NCI-H526 treated with DMSO at 0.1 percent for 48 hours (cell line): ENCODE measurements at regions not wholly inside any gene's neighbourhood (a gene's known extent, or its start where the extent isn't known, plus 50 kb on each side); places are given as distances from the start of the nearest gene placed in this dataset.
"Not testable (repeated sequence)": the region's sequence is repeated elsewhere in the genome, so short reads cannot be mapped to it uniquely, and the experiment has no call there.

Experiments used
- DNase-seq: peaks from one replicate; lab custom pipeline; 2025; lab: John Stamatoyannopoulos, UW

DNA sequence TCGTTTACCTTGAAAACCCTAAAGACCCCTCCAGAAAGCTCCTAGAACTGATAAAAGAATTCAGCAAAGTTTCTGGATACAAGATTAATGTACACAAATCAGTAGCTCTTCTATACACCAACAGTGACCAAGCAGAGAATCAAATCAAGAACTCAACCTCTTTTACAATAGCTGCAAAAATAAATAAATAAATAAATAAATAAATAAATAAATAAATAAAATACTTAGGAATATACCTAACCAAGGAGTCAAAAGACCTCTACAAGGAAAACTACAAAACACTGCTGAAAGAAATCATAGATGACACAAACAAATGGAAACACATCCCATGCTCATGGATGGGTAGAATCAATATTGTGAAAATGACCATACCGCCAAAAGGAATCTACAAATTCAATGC lies 186.8 kb upstream of the EOLA2 start:
- not testable (repeated sequence) for DNase-seq

GRCh38 chrX:150127216-150127615 lies 188.9 kb upstream of the EOLA2 start:
- no peak for DNase-seq

DNA sequence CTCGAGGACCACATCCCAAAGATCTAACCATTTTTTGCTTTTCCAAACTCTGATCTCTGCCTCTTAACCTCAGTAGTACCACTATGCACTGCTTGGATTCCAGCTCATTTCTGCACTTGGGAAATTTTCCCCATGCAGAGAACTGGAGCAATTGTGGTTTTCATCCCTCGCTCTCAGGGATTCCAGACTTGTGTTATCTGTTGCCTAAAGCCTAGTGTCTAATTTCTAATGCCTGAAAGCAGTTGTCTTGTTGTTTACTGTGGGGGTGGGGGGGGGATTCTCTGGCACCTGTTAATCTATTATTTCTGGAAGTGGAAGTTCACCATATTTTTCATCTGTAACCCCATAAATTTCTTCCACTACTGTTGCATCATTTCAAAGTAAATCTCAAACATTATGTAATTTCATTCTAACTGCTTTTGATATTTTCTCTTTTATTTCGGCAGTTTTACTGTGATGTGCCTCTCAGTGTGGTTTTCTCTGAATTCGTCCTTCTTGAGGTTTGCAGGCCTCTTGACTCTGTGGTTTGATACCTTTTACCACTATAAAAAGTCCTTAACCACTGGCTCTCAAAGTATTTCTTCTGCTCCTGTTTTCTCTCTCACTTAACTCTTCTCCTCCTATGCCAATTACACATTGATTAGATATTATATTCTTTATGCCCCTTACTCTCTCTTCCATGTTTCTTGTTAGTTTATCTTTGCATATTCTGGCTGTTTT lies 205.6 kb upstream of the EOLA2 start:
- DNase-seq: no peak

- DNase-seq: no peak
Measured at GRCh38 chrX:150146271-150146896, 208.1 kb upstream of the EOLA2 start.

DNA sequence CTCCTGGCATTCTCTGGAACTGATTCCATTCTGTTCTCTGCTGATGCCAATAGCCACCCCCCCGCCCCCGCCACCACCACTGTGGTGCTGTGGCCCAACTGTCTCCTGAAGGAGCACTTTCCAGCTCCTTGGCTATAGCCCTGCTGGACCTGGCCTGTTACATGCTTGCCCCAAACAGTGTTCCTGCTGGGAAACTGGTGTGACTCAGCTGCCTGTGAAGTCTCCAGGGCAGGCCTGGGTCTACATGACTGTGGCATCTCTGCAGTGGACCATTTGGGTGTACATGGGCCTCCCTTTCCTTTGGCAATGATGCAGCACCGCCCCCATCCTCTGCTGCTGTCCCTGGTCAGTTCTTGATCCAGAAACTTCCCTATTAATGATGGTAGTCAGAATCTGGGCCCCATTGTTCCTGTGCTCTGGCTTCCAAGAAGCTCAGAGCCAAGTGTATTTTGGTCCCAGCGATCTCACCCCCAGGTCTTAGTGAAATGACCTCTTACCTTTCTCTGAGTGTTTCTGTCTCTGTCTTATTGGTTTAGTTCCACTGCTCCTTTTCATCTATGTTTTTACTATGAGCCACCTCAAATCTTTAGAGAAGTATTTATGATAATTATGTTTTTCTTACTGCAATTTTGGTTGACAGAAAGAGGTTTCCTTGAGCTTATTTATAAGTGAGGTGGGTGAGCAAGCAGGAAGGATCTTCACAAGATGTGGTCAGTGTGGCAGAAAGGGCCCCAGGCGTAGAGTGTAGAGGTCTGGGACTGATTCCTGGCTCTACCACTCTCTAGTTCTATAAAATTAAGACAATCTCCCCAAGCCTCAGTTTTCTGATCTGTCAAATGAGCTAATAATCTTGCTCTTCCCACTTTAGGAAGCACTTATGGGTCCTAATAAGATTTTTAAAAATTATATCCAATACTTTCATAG lies 210.7 kb upstream of the EOLA2 start:
- no peak for DNase-seq

DNA sequence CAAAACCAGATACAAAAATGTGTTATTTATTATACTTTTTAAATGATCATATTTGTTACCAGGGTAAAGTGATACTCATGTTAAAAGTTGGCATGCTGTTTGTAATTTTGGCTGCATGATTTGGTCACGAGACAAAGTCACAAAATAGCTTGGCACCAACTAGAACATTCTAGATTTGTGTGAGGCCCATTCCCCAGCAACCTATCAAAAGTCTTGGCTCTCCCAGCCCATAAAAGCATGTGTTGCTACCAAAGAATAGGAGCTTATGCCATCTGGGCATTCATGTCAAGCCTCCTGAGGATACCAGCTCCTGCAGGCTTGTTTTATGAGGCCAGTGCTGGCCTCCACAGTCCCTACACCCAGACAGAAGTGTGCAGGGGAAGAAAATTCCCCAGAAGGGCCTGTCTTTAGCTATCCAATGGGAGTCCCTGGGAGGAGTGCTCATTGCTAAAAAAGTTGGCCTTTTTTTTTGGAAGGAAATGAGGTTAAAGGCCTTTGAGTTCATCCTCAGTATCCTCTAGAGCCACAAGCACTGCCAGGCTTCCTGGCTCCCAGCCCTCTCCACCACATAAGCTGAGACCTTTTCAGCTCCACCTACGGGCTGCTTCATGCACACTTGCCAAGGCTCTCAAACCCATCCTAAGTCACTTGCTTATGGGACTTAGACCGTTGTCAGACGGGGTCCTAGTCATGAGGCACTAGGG lies 211.9 kb upstream of the EOLA2 start:
- DNase-seq: no peak

GRCh38 chrX:150150780-150151125 lies 212.4 kb upstream of the MAMLD1 start:
- DNase-seq: no peak

DNA sequence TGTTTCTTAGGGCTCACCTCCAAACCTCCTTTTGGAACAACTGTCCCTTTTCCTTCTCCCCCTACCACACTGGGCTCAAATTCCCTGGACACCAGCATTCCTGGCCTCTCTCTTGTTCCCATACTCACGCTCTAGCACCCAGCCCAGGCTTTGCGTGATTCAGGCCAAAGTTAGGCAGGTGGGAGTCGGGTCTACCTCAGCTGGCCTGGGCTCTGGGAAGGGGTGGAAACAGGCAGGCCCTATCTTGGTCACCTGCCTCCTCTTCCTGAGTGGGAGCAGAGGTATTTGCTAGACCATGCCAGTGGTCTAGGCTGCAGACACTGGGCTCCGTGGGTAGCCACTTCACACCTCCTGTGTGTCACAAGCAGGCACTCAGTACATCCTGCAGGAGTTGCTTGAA lies 211.1 kb upstream of the MAMLD1 start:
- DNase-seq: no peak

DNA sequence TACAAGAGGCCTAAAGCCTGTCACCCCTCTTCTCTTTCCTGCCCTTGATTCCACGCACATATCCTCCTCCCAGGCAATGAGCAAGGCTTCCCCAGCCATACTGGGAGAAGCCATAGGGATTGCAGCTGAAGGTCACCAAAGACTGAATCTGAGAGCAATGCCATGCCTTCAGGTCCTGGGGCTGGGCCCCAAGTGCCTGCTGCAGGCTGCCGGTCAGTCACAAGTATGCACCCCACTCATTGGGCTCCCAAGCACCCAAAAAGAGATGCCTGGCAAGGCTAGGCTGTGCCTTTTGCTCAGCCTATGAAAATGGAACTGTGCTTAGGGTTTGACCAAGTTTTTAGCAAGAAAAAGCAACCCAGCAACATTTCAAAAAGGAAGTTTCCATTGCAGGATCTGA lies 210.6 kb upstream of the MAMLD1 start:
- no peak for DNase-seq

- no peak for DNase-seq
Measured at GRCh38 chrX:150155436-150156035, 207.6 kb upstream of the MAMLD1 start.

DNA sequence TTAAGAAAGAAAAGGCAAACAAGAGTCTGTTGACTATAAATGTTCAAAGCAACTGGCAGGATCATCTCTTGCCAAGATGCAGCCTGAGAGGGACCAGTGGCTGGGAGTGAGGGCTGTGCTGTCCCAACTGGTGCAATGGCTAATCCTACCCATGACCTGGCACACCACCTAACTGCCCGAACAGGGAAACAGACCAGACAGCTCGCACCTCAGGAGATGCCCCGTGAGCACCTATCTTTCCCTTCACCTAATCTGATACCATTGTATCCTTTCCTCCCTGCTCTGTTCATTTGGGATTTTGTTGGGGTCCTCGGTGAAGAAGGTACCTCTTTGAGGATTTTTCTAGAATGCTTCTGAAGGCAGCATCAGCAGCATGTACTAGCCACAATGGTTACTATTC lies 206.5 kb upstream of the MAMLD1 start:
- DNase-seq: no peak

DNA sequence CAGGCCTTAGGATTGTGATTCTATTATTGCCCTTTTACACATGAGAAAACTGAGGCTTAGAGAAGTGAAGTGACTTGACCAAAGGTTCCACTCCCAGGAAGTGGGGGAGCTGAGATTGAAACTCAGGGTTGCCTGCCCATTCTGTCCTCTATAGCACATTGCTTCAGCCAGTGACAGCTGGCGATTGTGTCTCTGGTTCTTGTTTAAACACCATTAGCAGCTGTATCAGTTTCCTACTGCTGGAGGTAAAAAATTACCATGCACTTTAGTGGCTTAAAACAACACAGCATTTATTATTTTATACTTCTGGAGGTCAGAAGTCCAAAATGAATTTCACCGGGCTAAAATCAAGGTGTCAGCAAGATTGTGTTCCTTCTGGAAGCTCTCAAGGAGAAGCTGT lies 205.8 kb upstream of the MAMLD1 start:
- DNase-seq: no peak

- DNase-seq: no peak
Measured at GRCh38 chrX:150158554-150159332, 204.4 kb upstream of the MAMLD1 start.

GRCh38 chrX:150159537-150159936 lies 203.6 kb upstream of the MAMLD1 start:
- DNase-seq: no peak

DNA sequence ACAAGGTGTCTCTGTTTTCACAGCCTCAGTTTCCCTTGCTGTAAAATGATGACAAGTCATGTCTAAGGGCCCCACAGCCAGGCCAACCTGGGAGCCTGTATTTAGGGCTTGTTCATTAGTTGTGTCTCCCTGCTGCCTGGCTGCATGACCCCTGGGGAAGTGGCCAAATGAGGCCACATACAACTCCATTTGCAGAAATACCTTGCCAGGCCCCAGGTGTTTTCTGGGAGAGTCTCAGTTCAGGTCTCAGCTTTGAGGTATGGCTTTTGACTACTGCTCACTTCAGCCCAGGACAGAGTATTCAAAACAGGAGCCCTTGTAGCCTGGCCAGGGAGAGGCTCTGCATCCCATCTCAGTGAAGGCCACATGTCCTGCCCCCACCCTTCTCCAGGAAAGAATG lies 202.5 kb upstream of the MAMLD1 start:
- DNase-seq: no peak

DNA sequence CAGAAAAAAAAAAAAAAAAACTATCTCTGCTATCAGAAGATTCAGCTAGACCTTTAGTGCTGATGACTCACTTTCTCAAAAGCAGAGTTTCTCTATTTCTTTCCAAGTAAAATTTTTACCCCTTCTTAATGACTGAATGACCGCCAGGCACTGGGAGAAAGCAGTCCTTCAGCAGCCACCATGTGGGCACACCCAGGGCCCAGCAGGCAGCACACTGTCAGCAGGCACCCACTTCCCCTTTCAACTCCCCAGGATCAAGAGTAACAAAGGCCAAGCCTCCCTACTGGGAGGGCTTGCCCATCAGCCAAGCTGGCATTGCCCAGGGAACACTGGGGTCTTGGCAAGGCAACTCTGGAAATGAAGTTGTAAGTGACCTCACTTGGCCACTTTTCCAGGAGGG lies 201.9 kb upstream of the MAMLD1 start:
- no peak for DNase-seq

- DNase-seq: no peak
Measured at GRCh38 chrX:150162141-150162540, 201.0 kb upstream of the MAMLD1 start.

DNA sequence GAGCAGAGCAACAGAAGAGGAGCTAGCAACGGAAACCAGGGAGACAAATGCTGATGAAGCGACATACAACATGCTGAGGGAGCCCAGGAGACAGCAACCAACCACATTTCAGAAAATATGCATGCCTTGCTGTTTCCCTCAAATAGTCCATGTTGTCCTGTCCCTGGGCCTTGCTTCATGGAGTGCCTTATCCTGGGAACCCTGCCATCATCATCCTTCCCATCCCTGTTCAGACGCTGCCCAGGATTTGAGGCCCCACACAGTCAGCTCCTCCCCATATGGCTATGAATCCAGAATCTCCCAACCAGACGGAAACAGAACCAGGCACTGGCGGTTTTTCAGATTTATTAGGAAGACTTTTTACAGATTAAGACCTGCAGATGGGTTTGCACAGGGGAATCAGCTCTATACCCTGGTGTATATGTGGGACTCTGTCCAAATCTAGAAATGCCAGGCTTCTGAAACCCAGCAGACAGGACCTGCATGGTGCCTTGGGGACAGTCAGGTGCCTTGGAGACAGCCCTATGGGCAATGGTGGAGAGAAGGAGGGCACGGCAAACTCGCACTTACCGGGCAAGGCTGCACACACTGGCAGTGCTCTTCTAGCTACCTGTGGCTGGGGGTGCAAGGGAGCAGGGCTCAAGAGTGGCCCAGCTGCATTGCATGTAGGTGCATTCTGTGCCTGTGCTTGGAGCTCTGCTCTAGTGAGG lies 199.7 kb upstream of the MAMLD1 start:
- DNase-seq: no peak

- no peak for DNase-seq
Measured at GRCh38 chrX:150163956-150164726, 199.0 kb upstream of the MAMLD1 start.
